ENCODE measurements at regions not wholly inside any gene's neighbourhood (a gene's known extent, or its start where the extent isn't known, plus 50 kb on each side); places are given as distances from the start of the nearest gene placed in this dataset.

GRCh38 chr2:18244845-18245244, 315.6 kb downstream of the RDH14 start:
- TF ChIP-seq, protein P1, sequence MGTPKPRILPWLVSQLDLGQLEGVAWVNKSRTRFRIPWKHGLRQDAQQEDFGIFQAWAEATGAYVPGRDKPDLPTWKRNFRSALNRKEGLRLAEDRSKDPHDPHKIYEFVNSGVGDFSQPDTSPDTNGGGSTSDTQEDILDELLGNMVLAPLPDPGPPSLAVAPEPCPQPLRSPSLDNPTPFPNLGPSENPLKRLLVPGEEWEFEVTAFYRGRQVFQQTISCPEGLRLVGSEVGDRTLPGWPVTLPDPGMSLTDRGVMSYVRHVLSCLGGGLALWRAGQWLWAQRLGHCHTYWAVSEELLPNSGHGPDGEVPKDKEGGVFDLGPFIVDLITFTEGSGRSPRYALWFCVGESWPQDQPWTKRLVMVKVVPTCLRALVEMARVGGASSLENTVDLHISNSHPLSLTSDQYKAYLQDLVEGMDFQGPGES (IDR thresholded peaks at IDR 0.05), result no peak
- TF ChIP-seq E2F8 (IDR thresholded peaks at IDR 0.05; ENCODE audit: low read depth, partially characterized antibody) (no peak), NRF1 (conservative IDR thresholded peaks at IDR 0.05; ENCODE audit: low read depth, low read length) (no peak), CTCF (IDR thresholded peaks at IDR 0.05 in 2 of 3, conservative IDR thresholded peaks at IDR 0.05 in 1 of 3; ENCODE audit: control insufficient read depth in 2 of 3, extremely low read depth in 1 of 3, insufficient read depth in 1 of 3, low read depth in 3 of 3, low read length in 3 of 3) (no peak), POLR2A (IDR thresholded peaks at IDR 0.05; ENCODE audit: low read depth, low read length) (no peak), NBN (IDR thresholded peaks at IDR 0.05) (no peak), MEF2A (IDR thresholded peaks at IDR 0.05; ENCODE audit: insufficient read depth, low read depth, low read length) (no peak), JUND (IDR thresholded peaks at IDR 0.05; ENCODE audit: low read depth, low read length) (no peak), SREBF2 (IDR thresholded peaks at IDR 0.05; ENCODE audit: low read length) (no peak), TARDBP (IDR thresholded peaks at IDR 0.05; ENCODE audit: borderline replicate concordance) (no peak)
- TF ChIP-seq, protein P2, sequence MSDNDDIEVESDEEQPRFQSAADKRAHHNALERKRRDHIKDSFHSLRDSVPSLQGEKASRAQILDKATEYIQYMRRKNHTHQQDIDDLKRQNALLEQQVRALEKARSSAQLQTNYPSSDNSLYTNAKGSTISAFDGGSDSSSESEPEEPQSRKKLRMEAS (IDR thresholded peaks at IDR 0.05; ENCODE audit: low read depth, low read length), result no peak
